ENCODE measurements at regions not wholly inside any gene's neighbourhood (a gene's known extent, or its start where the extent isn't known, plus 50 kb on each side); places are given as distances from the start of the nearest gene placed in this dataset.

GRCh38 chr4:115723621-115724020 lies 610.2 kb upstream of the NDST4 start:
- DNase-seq, result no peak

- no peak for DNase-seq
These were observed 607.2 kb upstream of the NDST4 start for GRCh38 chr4:115720611-115721010.

- no peak for DNase-seq
These were observed 598.2 kb upstream of the NDST4 start for GRCh38 chr4:115711575-115711974.

DNA sequence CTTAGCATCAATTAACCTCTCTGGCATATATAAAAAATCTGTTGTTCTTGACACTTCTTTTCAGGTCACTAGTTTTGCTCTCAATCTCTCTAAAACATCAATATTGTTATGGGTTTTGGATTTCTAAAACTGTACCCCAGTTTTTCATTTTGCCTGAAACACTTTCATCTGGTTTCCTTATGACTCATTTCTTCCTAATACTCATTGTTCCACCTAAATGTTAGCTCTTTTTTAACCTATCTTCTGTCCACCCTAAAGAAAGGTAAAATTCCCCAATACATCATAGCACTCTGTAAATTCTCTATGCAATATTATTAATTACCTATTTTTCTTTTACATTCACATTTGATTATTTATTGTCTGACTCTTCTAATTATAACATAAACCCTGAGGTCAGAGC lies 575.5 kb upstream of the NDST4 start:
- no peak for DNase-seq

GRCh38 chr4:115687052-115687755 lies 573.8 kb upstream of the NDST4 start:
- DNase-seq, result no peak

DNA sequence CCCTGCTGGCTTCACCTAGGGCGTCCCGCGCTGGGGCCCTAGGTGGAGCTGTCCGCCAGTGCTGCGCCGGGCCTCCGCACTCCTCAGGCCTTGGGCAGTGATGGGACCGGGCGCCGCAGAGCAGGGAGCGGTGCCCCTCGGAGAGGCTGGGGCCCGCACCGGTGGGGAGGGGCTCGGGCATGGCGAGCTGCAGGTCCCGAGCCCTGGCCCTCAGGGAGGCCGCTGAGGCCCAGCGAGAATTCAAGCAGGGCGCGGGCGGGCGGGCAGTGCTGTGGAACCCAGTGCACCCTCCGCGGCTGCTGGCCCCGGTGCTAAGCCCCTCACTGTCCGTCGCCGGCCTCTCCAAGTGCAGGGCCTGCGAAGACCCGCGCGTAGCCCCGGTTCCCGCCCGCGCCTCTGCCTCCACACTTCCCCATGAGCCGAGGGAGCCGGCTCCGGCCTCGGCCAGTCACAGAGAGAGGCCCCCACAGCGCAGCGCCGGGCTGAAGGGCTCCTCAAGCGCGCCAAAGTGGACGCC lies 565.1 kb upstream of the NDST4 start:
- no peak for DNase-seq

GRCh38 chr4:115675719-115676118 lies 562.3 kb upstream of the NDST4 start:
- no peak for DNase-seq

- no peak for DNase-seq
These were observed 561.1 kb upstream of the NDST4 start for GRCh38 chr4:115674485-115674884.

- no peak for DNase-seq
These were observed 558.2 kb upstream of the NDST4 start for GRCh38 chr4:115671581-115671980.

DNA sequence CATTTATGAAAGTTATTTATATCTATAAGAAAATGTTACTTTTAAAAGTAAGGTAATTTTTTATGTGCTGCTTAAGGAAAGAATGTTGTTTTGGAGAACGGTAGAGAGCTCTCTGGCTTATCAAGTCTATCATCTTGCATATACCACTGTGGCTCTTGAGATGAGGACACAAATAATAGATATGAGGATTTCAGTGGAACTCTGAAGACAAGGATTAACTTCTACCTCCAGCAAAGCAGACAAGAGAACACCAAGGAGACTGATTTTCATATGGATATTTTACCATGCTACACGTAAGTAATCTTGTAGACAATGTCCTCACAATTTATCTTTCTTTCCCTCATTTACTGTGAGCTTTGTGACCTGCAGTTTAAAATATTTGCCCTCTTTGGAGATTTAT lies 557.5 kb upstream of the NDST4 start:
- DNase-seq, result no peak

DNA sequence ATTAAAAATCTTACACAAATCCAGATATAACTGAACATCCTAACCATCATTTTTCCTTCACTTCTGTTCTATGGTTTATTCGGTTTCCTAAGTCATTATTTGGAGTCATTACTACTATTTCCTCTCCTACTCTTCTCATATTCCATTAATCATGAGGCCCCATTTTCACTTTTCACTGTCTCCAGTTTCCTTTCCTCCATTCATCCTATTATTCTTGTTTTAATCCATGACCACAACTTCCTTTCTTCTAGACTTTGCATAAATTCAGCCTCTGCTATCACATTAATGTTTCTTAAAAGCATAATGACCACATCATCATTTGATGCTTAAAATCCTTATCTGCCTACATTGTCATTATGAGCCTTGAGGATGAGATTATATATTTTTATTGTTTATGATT lies 555.0 kb upstream of the NDST4 start:
- DNase-seq, result no peak

DNA sequence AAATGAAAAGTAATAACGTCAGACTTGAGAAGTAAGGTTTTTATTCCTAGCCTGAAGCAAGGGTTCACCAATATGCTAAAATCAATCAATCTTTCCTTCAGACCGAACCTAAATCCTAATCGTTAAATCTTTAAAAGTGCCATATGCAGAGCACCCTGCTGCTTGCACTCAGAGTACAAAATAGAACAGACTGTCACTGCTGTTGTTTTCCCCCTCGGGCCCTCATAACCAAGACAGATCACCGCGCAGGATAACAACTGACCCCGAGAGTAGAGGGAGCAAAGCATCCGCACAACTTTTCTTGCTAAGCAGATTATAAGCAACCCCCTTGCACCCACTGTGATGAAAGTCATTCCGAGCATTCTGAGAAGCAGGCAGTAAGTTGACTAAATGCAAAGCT lies 550.9 kb upstream of the NDST4 start:
- DNase-seq, result no peak

DNA sequence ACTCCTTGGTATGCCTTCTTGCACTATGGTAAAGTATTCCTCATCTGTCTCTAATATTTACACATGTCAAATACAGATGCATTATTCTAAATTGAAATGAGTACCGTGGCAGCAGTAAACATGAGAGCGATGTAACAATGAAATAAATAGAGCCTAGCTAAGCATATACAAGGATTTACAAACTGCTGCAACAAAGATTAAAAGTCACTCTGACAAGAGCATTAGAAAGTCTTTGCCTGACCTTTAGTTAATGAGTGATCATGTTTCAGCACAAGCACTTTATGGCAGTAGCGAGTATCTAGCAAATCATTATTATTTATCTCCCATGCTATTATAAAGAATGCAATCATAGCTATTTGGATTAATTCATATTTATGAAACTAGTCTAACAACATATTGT lies 547.0 kb upstream of the NDST4 start:
- DNase-seq, result no peak

- DNase-seq, result no peak
These were observed 544.7 kb upstream of the NDST4 start for GRCh38 chr4:115657991-115658650.

DNA sequence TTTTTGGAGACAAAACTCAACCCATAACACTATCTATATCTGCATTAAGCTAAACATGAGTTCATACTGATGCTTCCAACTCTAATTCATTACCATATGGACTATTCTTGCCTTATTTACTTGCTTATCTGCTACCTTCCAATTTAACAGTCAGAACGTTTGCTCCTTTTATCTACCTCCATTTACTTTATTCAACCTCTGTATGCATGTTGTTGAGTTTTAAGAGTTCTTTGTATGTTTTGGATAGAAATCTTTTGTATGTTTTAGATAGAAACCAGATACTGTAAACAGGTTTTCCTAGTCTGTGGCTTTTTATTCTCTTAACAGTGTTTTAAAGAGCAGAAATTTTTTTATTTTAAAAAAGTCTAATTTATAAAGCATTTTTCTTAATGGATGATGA lies 542.2 kb upstream of the NDST4 start:
- no peak for DNase-seq

DNA sequence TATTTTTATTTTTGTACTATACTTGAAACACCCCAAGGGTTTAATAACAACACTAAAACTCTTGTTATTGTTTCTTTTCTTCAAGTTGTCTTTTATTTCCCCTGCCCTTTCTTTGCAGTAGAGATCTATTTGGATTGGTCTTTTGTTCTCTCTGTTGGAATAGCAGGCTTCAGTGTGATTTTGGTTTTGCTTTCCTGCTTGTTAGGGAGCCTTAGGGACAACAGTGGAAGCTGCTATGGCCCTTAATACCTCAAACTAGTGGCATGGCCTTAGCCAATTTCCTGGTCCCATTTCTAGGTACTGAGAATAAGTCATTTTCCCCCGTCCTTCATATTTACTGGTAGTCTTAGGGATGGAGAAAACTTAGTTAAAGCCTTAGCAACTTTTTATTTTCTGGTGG lies 535.4 kb upstream of the NDST4 start:
- no peak for DNase-seq

GRCh38 chr4:115629270-115629669 lies 515.9 kb upstream of the NDST4 start:
- no peak for DNase-seq

DNA sequence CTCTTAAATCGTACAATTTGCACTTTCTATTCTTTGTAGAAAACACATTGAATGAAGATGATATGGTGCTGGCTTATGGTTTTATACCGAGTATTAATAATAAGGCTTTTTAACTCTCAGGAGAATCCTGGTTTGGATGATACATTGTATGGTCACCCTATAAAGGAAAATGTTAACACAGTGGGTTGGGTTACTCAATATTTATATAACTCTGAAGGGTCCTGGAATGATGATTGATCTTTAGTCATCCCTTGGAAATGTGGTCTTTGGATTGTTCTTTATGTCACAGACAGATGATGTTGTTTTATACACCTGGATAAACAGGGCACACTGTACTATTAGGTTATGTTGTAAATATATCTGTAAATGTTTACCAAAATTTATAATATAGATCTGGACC lies 496.2 kb upstream of the NDST4 start:
- DNase-seq, result no peak

DNA sequence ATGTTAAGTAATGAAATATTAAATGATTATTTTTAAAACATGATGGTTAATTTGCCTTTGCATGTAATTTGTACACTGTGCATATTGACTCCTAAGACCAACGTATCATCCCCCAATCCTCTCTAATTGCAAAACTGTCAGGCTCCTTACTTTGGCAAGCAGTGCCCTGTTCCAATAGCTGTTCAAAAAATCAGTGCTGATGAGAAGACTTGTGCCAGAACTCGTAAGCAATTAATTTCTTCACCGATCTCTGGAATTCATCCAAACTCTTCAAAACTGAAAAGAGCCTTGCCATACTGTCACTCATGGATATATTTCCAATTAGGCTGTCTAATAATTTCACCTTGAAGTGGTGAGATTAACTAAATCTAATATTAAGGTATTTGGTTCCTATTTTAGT lies 493.9 kb upstream of the NDST4 start:
- no peak for DNase-seq

GRCh38 chr4:115596265-115597001 lies 483.0 kb upstream of the NDST4 start:
- DNase-seq, result no peak

DNA sequence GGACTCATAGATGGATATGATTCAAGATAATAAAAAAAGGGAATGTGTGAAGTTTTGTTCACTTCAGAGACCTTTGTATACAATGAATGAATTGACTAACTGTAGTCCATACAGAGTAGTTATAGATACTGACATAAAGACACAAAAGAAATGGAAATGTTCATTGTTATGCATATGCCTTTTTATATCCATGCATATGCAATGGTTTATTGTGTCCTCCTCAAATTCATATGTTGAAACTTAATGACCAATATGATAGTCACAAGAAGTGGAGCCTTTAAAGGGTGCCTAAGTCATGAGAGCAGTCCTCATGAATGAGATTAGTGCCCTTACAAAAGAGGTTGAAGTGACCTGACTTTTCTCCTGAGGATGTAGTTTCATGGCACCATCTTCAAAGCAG lies 467.5 kb upstream of the NDST4 start:
- no peak for DNase-seq

GRCh38 chr4:115575851-115576250 lies 462.4 kb upstream of the NDST4 start:
- DNase-seq, result no peak

- DNase-seq, result no peak
These were observed 449.1 kb upstream of the NDST4 start for GRCh38 chr4:115562506-115562905.

DNA sequence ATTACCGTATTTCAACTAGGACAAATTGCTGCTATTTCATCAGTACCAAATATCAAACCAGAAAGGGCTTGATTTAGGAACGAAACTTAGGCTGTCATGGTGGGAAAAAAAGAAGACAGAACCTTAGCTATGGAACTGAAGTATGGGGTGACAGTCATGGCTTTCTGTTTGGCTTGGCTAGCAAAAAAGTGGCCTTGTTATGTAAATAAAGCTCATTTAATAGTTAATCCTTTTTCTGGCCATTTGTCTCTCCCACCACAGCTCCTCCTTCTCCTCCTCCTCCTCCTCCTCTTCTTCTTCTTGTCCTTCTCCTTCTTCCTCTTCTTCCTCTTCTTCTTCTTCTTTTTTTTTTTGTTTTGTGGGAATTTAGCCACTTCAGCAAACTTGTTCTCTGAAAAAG lies 434.7 kb upstream of the NDST4 start:
- no peak for DNase-seq
